Endothelial cell of umbilical vein (primary cell): ENCODE measurements at regions not wholly inside any gene's neighbourhood (a gene's known extent, or its start where the extent isn't known, plus 50 kb on each side); places are given as distances from the start of the nearest gene placed in this dataset.

Source experiments
- CTCF ChIP-seq, 2 donors: IDR thresholded peaks; 1 replicate in 1 of 2; 2 replicates in 1 of 2; pipeline ENCODE4 v1.5.1; 2011; ENCODE audit warnings: low read length in 2 of 2, mild to moderate bottlenecking in 2 of 2, moderate library complexity in 2 of 2, control low read depth in 1 of 2, inconsistent platforms in 1 of 2, low read depth in 1 of 2; ENCODE audit not compliant: insufficient read depth in 1 of 2; ENCODE audit errors: extremely low read depth in 1 of 2
- EZH2 ChIP-seq: IDR thresholded peaks from 2 replicates; pipeline ENCODE4 v1.6.1; 2012; ENCODE audit warnings: borderline replicate concordance, low read depth, mild to moderate bottlenecking, moderate library complexity, low read length, inconsistent platforms; ENCODE audit not compliant: severe bottlenecking
- FOS ChIP-seq: IDR thresholded peaks from 2 replicates; pipeline ENCODE4 v1.6.1; 2011; ENCODE audit warnings: mild to moderate bottlenecking, low read length, moderate library complexity, borderline replicate concordance; ENCODE audit not compliant: insufficient read depth
- GATA2 ChIP-seq: IDR thresholded peaks from 2 replicates; pipeline ENCODE4 v1.7.0; 2011; ENCODE audit warnings: low read depth, mild to moderate bottlenecking, moderate library complexity, mixed read lengths, low read length; ENCODE audit not compliant: insufficient read length, insufficient read depth
- JUN ChIP-seq: IDR thresholded peaks from 2 replicates; pipeline ENCODE4 v1.6.1; 2011; ENCODE audit warnings: borderline replicate concordance, low read depth; ENCODE audit not compliant: insufficient read length, insufficient read depth
- MYC ChIP-seq: IDR thresholded peaks from one replicate; pipeline ENCODE4 v1.6.1; 2011; ENCODE audit warnings: mild to moderate bottlenecking, low read depth, low read length
- POLR2A ChIP-seq: IDR thresholded peaks from 2 replicates; pipeline ENCODE4 v1.6.1; 2012; ENCODE audit warnings: low read depth, mild to moderate bottlenecking, control low read depth, low read length
- POLR2AphosphoS5 ChIP-seq: IDR thresholded peaks from 2 replicates; pipeline ENCODE4 v1.6.1; 2012; ENCODE audit warnings: low read depth, mild to moderate bottlenecking, control low read depth, low read length, moderate library complexity; ENCODE audit not compliant: insufficient read depth
- TF ChIP-seq, protein P1 (sequence below): IDR thresholded peaks from 2 replicates; pipeline ENCODE4 v1.6.1; 2011; ENCODE audit not compliant: insufficient read depth, insufficient read length

DNA sequence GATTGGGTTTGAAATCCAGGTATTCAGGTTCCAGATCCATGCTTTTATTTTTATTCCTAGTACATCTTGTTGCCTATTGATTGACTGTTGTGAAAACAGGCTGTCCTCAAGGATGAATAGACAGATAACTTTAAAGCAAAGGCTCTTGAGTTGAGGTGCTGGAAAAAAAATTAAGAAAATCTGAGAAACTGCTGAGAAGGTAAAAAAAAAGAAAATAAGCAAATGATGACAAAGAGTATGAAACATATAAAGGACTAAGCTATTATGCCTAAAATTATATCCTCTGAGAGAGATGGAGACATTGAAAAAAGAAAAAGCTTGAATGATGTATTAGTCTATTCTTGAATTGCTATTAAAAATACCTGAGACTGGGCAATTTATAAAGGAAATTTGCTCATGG is 392.3 kb upstream of the RGS17 start:
- TF ChIP-seq POLR2A, result no peak
- TF ChIP-seq CTCF (IDR thresholded peaks at IDR 0.05; ENCODE audit: extremely low read depth in 1 of 2, insufficient read depth in 1 of 2, low read depth in 1 of 2, low read length in 2 of 2), result no peak
- TF ChIP-seq, protein P1, sequence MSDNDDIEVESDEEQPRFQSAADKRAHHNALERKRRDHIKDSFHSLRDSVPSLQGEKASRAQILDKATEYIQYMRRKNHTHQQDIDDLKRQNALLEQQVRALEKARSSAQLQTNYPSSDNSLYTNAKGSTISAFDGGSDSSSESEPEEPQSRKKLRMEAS, result no peak
- TF ChIP-seq POLR2AphosphoS5, result no peak
- no peak for TF ChIP-seq JUN
- no peak for TF ChIP-seq GATA2
- TF ChIP-seq EZH2, result no peak
- no peak for TF ChIP-seq MYC
- TF ChIP-seq FOS, result no peak
